MCF 10A (cell line): ENCODE measurements at regions not wholly inside any gene's neighbourhood (a gene's known extent, or its start where the extent isn't known, plus 50 kb on each side); places are given as distances from the start of the nearest gene placed in this dataset.

Experiments
- BruUV-seq: library from RNA; stranded (reverse); fragments of 400-500 nt; replicated peaks from 2 replicates; lab custom pipeline; 2021; lab: Mats Ljungman, UMichigan
- CTCF ChIA-PET: fragments of 300-600 bp; sonication (Branson Sonifier 250); formaldehyde crosslinking; extraction: SDS; loops from one replicate; lab custom pipeline; 2021; ENCODE audit warnings: antibody characterized with exemption, inconsistent platforms; lab: Yijun Ruan, JAX
- POLR2A ChIA-PET: fragments of 300-600, 350-650 bp; sonication (Branson Sonifier 250); formaldehyde crosslinking; extraction: SDS; loops from one replicate; lab custom pipeline; 2020; ENCODE audit warnings: antibody characterized with exemption, inconsistent platforms; lab: Yijun Ruan, JAX
- DNase-seq: peaks from one replicate; pipeline ENCODE4 v3.0.0-alpha.2; 2018; ENCODE audit not compliant: unreplicated experiment
- H3K27ac Mint-ChIP-seq: one replicate; pipeline ENCODE4 v1.8.0; 2022; ENCODE audit warnings: mild to moderate bottlenecking, low read depth, mixed read lengths; ENCODE audit not compliant: unreplicated experiment
- H3K27me3 Mint-ChIP-seq: one replicate; pipeline ENCODE4 v1.8.0; 2022; ENCODE audit warnings: mixed read lengths; ENCODE audit not compliant: insufficient read depth, unreplicated experiment
- H3K36me3 Mint-ChIP-seq: one replicate; pipeline ENCODE4 v1.8.0; 2022; ENCODE audit warnings: mild to moderate bottlenecking, moderate library complexity, mixed read lengths; ENCODE audit not compliant: insufficient read depth, unreplicated experiment
- H3K4me1 Mint-ChIP-seq: one replicate; pipeline ENCODE4 v1.8.0; 2022; ENCODE audit warnings: mixed read lengths; ENCODE audit not compliant: insufficient read depth, unreplicated experiment
- H3K4me3 Mint-ChIP-seq: one replicate; pipeline ENCODE4 v1.8.0; 2022; ENCODE audit warnings: mild to moderate bottlenecking, moderate library complexity, mixed read lengths; ENCODE audit not compliant: unreplicated experiment
- H3K9me3 Mint-ChIP-seq: one replicate; pipeline ENCODE4 v1.8.0; 2022; ENCODE audit warnings: mixed read lengths; ENCODE audit not compliant: unreplicated experiment
- CTCF ChIP-seq: fragments of 200-600 bp; IDR thresholded peaks from one replicate; pipeline ENCODE4 v1.8.0; 2022; ENCODE audit warnings: antibody characterized with exemption, mild to moderate bottlenecking; ENCODE audit not compliant: unreplicated experiment
- intact Hi-C: fragments of 100-400 bp; cut with micrococcal nuclease; formaldehyde crosslinking; loops from 2 replicates; pipeline ENCODE4 v1.14.1; 2022

- ChIA-PET POLR2A (interaction anchor here (0.6 kb wide), 1 partner anchor 129 kb away, joined by 3 read pairs; no protein-coding TSS in a partner anchor), CTCF (no interaction called here)
- intact Hi-C loops, result no loop called here
- BruUV-seq, result no TSS peak
- peaks cover 21% of the 10 kb centered on the region for H3K9me3 Mint-ChIP-seq
- no peak overlapping the region for H3K4me3 Mint-ChIP-seq
- no peak overlapping the region for H3K27ac Mint-ChIP-seq
- no peak for TF ChIP-seq CTCF
- no peaks in the 10 kb centered on the region for H3K4me1 Mint-ChIP-seq
- no peaks in the 10 kb centered on the region for H3K27me3 Mint-ChIP-seq
- no peak for DNase-seq
- H3K36me3 Mint-ChIP-seq, result no peaks in the 10 kb centered on the region
Observed at GRCh38 chrX:28351801-28352200, 235.4 kb upstream of the IL1RAPL1 start.

- CTCF ChIA-PET, result no interaction called here
- H3K4me3 Mint-ChIP-seq, result no peak overlapping the region
- no peak overlapping the region for H3K27ac Mint-ChIP-seq
- H3K9me3 Mint-ChIP-seq, result peaks cover 21% of the 10 kb centered on the region
- TF ChIP-seq CTCF, result no peak
- no peaks in the 10 kb centered on the region for H3K27me3 Mint-ChIP-seq
- no peaks in the 10 kb centered on the region for H3K4me1 Mint-ChIP-seq
- DNase-seq, result no peak
- no TSS peak for BruUV-seq
- no peaks in the 10 kb centered on the region for H3K36me3 Mint-ChIP-seq
- intact Hi-C loops, result no loop called here
- POLR2A ChIA-PET, result interaction anchor here (0.6 kb wide), 1 partner anchor 1166 kb away, joined by 3 read pairs; no protein-coding TSS in a partner anchor
Observed at GRCh38 chrX:28349888-28350287, 237.4 kb upstream of the IL1RAPL1 start.

GRCh38 chrX:28347476-28347875 is 239.8 kb upstream of the IL1RAPL1 start:
- no peaks in the 10 kb centered on the region for H3K27me3 Mint-ChIP-seq
- BruUV-seq, result no TSS peak
- ChIA-PET CTCF (no interaction called here), POLR2A (no interaction called here)
- no peak overlapping the region for H3K27ac Mint-ChIP-seq
- no peaks in the 10 kb centered on the region for H3K4me1 Mint-ChIP-seq
- DNase-seq, result no peak
- intact Hi-C loops, result no loop called here
- peaks cover 21% of the 10 kb centered on the region for H3K9me3 Mint-ChIP-seq
- no peak overlapping the region for H3K4me3 Mint-ChIP-seq
- no peak for TF ChIP-seq CTCF
- H3K36me3 Mint-ChIP-seq, result no peaks in the 10 kb centered on the region

DNA sequence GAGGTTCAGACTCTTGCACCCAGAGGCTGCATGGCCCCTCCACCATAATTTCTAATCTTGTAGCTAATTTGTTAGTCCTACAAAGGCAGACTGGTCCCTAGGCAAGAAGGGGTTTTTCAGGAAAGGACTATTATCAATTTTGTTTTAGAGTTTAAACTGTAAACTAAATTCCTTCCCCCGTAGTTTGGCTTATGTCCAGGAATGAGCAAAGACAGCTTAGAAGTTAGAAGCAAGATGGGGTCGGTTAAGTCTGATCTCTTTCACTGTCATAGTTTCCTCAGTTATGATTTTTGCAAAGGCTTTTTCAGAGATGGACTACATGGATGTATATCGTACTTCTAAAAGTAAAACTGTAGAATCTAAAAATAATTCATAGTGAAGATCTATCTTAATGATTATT is 258.1 kb upstream of the IL1RAPL1 start:
- no peaks in the 10 kb centered on the region for H3K27me3 Mint-ChIP-seq
- H3K36me3 Mint-ChIP-seq, result no peaks in the 10 kb centered on the region
- H3K4me3 Mint-ChIP-seq, result no peak overlapping the region
- H3K27ac Mint-ChIP-seq, result no peak overlapping the region
- DNase-seq, result no peak
- TF ChIP-seq CTCF, result no peak
- intact Hi-C loops, result no loop called here
- H3K9me3 Mint-ChIP-seq, result peaks cover 8% of the 10 kb centered on the region
- no peaks in the 10 kb centered on the region for H3K4me1 Mint-ChIP-seq
- ChIA-PET POLR2A (no interaction called here), CTCF (no interaction called here)
- no TSS peak for BruUV-seq
